SK-N-SH (cell line): ENCODE measurements at regions not wholly inside any gene's neighbourhood (a gene's known extent, or its start where the extent isn't known, plus 50 kb on each side); places are given as distances from the start of the nearest gene placed in this dataset.

Experiments used
- CTCF ChIA-PET: fragments of 300-600, 350-600 bp; formaldehyde crosslinking; extraction: SDS; loops from one replicate; lab custom pipeline; 2021; lab: Yijun Ruan, JAX
- POLR2A ChIA-PET: fragments of 350-600 bp; sonication (Branson Sonifier 250); formaldehyde crosslinking; extraction: SDS; loops from one replicate; lab custom pipeline; 2020; ENCODE audit warnings: antibody characterized with exemption, inconsistent platforms; lab: Yijun Ruan, JAX
- DNase-seq: peaks from one replicate; pipeline ENCODE4 v3.0.0; 2012
- H2AFZ ChIP-seq: fragments of 200-600 bp; sonication (generic); 2 replicates; pipeline ENCODE4 v1.8.1; 2016; ENCODE audit warnings: antibody characterized with exemption, mild to moderate bottlenecking, low read depth
- H3F3A ChIP-seq: fragments of 200-600 bp; sonication (generic); replicated peaks from 2 replicates; pipeline ENCODE3; 2016; ENCODE audit warnings: antibody characterized with exemption, mild to moderate bottlenecking; ENCODE audit not compliant: insufficient read depth
- H3K27ac ChIP-seq, 2 experiments: fragments of 200-500 bp in 1 of 2; fragments of 200-600 bp in 1 of 2; sonication (Bioruptor generic) in 1 of 2; sonication (generic), shearing (Covaris generic) in 1 of 2; 2 replicates each; pipeline versions ENCODE4 v1.5.1 to v1.6.1; 2014 to 2016; ENCODE audit warnings: low read depth in 2 of 2, inconsistent platforms in 1 of 2, low read length in 1 of 2, mild to moderate bottlenecking in 1 of 2, mixed read lengths in 1 of 2
- H3K27me3 ChIP-seq: fragments of 200-600 bp; sonication (generic), shearing (Covaris generic); 2 replicates; pipeline ENCODE4 v1.6.1; 2016; ENCODE audit warnings: mixed run types; ENCODE audit not compliant: insufficient read depth
- H3K36me3 ChIP-seq, 2 experiments: fragments of 200-500 bp in 1 of 2; fragments of 200-600 bp in 1 of 2; sonication (Bioruptor generic) in 1 of 2; sonication (generic) in 1 of 2; replicated peaks in 1 of 2; 2 replicates each; pipeline versions ENCODE3 to v1.5.1; 2014 to 2016; ENCODE audit warnings: low read length in 1 of 2, mild to moderate bottlenecking in 1 of 2; ENCODE audit not compliant: insufficient read depth in 2 of 2, control insufficient read depth in 1 of 2
- H3K4me1 ChIP-seq, 2 experiments: fragments of 200-500 bp in 1 of 2; fragments of 200-600 bp in 1 of 2; sonication (Bioruptor generic) in 1 of 2; sonication (generic), shearing (Covaris generic) in 1 of 2; 2 replicates each; pipeline versions ENCODE4 v1.5.1 to v1.6.1; 2014 to 2016; ENCODE audit warnings: low read depth in 1 of 2, low read length in 1 of 2, mixed run types in 1 of 2; ENCODE audit not compliant: insufficient read depth in 2 of 2, control insufficient read depth in 1 of 2
- H3K4me2 ChIP-seq: fragments of 200-600 bp; sonication (generic), shearing (Covaris generic); 2 replicates; pipeline ENCODE4 v1.6.1; 2017; ENCODE audit warnings: mixed run types
- H3K4me3 ChIP-seq, 2 experiments: fragments of 200-500 bp in 1 of 2; fragments of 200-600 bp in 1 of 2; sonication (Bioruptor generic) in 1 of 2; sonication (generic), shearing (Covaris generic) in 1 of 2; 2 replicates each; pipeline versions ENCODE4 v1.5.1 to v1.8.1; 2014 to 2016; ENCODE audit warnings: low read depth in 2 of 2, inconsistent platforms in 1 of 2, low read length in 1 of 2, mild to moderate bottlenecking in 1 of 2, mixed read lengths in 1 of 2, moderate library complexity in 1 of 2
- H3K79me2 ChIP-seq: fragments of 200-600 bp; sonication (generic); 2 replicates; pipeline ENCODE4 v1.8.1; 2017; ENCODE audit warnings: mild to moderate bottlenecking; ENCODE audit not compliant: insufficient read depth
- H3K9ac ChIP-seq: fragments of 200-600 bp; sonication (generic); 2 replicates; pipeline ENCODE4 v1.6.1; 2017; ENCODE audit warnings: mixed run types
- H3K9me2 ChIP-seq: fragments of 200-600 bp; sonication (generic); 2 replicates; pipeline ENCODE4 v1.6.1; 2017; ENCODE audit warnings: mixed run types
- H3K9me3 ChIP-seq: fragments of 200-600 bp; sonication (generic); 2 replicates; pipeline ENCODE4 v1.6.1; 2017; ENCODE audit warnings: mixed run types, mild to moderate bottlenecking, moderate library complexity
- H4K20me1 ChIP-seq: fragments of 200-600 bp; sonication (generic); 2 replicates; pipeline ENCODE4 v1.6.1; 2017; ENCODE audit warnings: mild to moderate bottlenecking, mixed run types; ENCODE audit not compliant: insufficient read depth
- ELF1 ChIP-seq: IDR thresholded peaks from 2 replicates; pipeline ENCODE4 v1.4.0; 2012
- EZH2phosphoT487 ChIP-seq: fragments of 200-600 bp; sonication (generic); IDR thresholded peaks from 2 replicates; pipeline ENCODE4 v1.6.1; 2017; ENCODE audit warnings: low read depth, mixed run types, mild to moderate bottlenecking, antibody characterized with exemption, moderate library complexity, borderline replicate concordance
- FOXJ3 ChIP-seq: sonication (generic); formaldehyde crosslinking; IDR thresholded peaks from 2 replicates; pipeline ENCODE4 v1.5.1; 2020; ENCODE audit warnings: mild to moderate bottlenecking, missing genetic modification reagents
- GABPA ChIP-seq: IDR thresholded peaks from 2 replicates; pipeline ENCODE4 v1.4.0; 2012; ENCODE audit warnings: low read depth, mild to moderate bottlenecking
- GATA2 ChIP-seq: sonication (generic); formaldehyde crosslinking; IDR thresholded peaks from 2 replicates; pipeline ENCODE4 v1.5.0; 2020; ENCODE audit warnings: mild to moderate bottlenecking, missing genetic modification reagents
- JUND ChIP-seq: IDR thresholded peaks from 2 replicates; pipeline ENCODE4 v1.4.0; 2012
- NFIC ChIP-seq: IDR thresholded peaks from 2 replicates; pipeline ENCODE4 v1.4.0; 2012; ENCODE audit warnings: borderline replicate concordance
- NRF1 ChIP-seq: IDR thresholded peaks from 2 replicates; pipeline ENCODE4 v1.6.1; 2012; ENCODE audit warnings: low read depth, mild to moderate bottlenecking, low read length
- RAD21 ChIP-seq: IDR thresholded peaks from 2 replicates; pipeline ENCODE4 v1.6.1; 2012; ENCODE audit warnings: mild to moderate bottlenecking, low read length
- RXRA ChIP-seq: IDR thresholded peaks from 2 replicates; pipeline ENCODE4 v1.4.0; 2012; ENCODE audit warnings: low read depth, mild to moderate bottlenecking, borderline replicate concordance
- TAF1 ChIP-seq: IDR thresholded peaks from 2 replicates; pipeline ENCODE4 v1.6.1; 2012; ENCODE audit warnings: low read depth, mild to moderate bottlenecking, low read length, moderate library complexity, borderline replicate concordance
- TCF12 ChIP-seq: IDR thresholded peaks from 2 replicates; pipeline ENCODE4 v1.4.0; 2012
- YY1 ChIP-seq: IDR thresholded peaks from 2 replicates; pipeline ENCODE4 v1.4.0; 2012; ENCODE audit warnings: low read depth, mild to moderate bottlenecking
- WGBS: methylation state at CpG from one replicate; pipeline ENCODE4 v1.1.6; 2017; ENCODE audit warnings: low lambda C conversion rate; 5-methylcytosine and 5-hydroxymethylcytosine counted together
- TF ChIP-seq, protein P1 (sequence below): IDR thresholded peaks from 2 replicates; pipeline ENCODE4; 2012
- TF ChIP-seq, protein P2 (sequence below): fragments of 150-350 bp; IDR thresholded peaks from 2 replicates; pipeline ENCODE4 v1.6.1; 2016; ENCODE audit warnings: mild to moderate bottlenecking, low read depth, low read length
- TF ChIP-seq, protein P3 (sequence below): IDR thresholded peaks from 2 replicates; pipeline ENCODE4 v1.4.0; 2012; ENCODE audit warnings: low read depth, borderline replicate concordance
- TF ChIP-seq, protein P4 (sequence below): IDR thresholded peaks from 2 replicates; pipeline ENCODE4 v1.6.1; 2012; ENCODE audit warnings: mild to moderate bottlenecking, low read depth, low read length, moderate library complexity
- TF ChIP-seq, protein P5 (sequence below): IDR thresholded peaks from 2 replicates; pipeline ENCODE4 v1.4.0; 2012; ENCODE audit warnings: low read depth, borderline replicate concordance

DNA sequence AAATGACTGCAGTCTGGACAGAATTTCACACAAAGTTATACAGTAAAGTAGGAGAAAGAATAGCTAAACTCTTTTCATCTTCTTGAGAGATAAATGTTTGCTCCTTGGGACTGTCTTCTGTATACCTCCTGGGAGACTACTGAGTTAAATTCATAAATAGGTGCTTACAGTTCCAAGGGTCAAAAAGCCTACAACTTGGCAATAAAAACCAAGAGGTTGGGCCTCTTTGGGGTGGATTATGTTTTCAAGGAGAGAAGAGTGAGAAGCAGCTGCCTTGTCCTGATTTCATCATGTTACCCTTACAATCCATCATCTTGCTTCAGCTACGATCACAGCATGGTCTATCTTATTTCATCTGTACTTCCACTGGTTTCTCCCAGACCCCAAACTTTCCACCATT is 213.2 kb upstream of the RPS23 start:
- Histone ChIP-seq H3K27ac (no peak overlapping the region), H2AFZ (no peak overlapping the region), H3K9me2 (no peaks in the 10 kb centered on the region), H3F3A (no peaks in the 10 kb centered on the region), H3K4me2 (no peak overlapping the region), H3K4me1 (no peaks in the 10 kb centered on the region), H3K4me3 (no peak overlapping the region), H3K36me3 (no peaks in the 10 kb centered on the region), H4K20me1 (no peaks in the 10 kb centered on the region), H3K27me3 (no peaks in the 10 kb centered on the region), H3K79me2 (no peaks in the 10 kb centered on the region), H3K9me3 (no peaks in the 10 kb centered on the region), H3K9ac (no peak overlapping the region)
- POLR2A ChIA-PET = no interaction called here
- TF ChIP-seq RXRA = no peak
- no peak for TF ChIP-seq NFIC
- TF ChIP-seq NRF1 = no peak
- TF ChIP-seq ELF1 = no peak
- no peak for TF ChIP-seq GABPA
- no peak for TF ChIP-seq RAD21
- TF ChIP-seq, protein P1, sequence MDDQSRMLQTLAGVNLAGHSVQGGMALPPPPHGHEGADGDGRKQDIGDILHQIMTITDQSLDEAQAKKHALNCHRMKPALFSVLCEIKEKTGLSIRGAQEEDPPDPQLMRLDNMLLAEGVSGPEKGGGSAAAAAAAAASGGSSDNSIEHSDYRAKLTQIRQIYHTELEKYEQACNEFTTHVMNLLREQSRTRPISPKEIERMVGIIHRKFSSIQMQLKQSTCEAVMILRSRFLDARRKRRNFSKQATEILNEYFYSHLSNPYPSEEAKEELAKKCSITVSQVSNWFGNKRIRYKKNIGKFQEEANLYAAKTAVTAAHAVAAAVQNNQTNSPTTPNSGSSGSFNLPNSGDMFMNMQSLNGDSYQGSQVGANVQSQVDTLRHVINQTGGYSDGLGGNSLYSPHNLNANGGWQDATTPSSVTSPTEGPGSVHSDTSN = no peak
- TF ChIP-seq TCF12 = no peak
- TF ChIP-seq TAF1 = no peak
- TF ChIP-seq YY1 = no peak
- TF ChIP-seq, protein P2, sequence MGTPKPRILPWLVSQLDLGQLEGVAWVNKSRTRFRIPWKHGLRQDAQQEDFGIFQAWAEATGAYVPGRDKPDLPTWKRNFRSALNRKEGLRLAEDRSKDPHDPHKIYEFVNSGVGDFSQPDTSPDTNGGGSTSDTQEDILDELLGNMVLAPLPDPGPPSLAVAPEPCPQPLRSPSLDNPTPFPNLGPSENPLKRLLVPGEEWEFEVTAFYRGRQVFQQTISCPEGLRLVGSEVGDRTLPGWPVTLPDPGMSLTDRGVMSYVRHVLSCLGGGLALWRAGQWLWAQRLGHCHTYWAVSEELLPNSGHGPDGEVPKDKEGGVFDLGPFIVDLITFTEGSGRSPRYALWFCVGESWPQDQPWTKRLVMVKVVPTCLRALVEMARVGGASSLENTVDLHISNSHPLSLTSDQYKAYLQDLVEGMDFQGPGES = no peak
- TF ChIP-seq, protein P3, sequence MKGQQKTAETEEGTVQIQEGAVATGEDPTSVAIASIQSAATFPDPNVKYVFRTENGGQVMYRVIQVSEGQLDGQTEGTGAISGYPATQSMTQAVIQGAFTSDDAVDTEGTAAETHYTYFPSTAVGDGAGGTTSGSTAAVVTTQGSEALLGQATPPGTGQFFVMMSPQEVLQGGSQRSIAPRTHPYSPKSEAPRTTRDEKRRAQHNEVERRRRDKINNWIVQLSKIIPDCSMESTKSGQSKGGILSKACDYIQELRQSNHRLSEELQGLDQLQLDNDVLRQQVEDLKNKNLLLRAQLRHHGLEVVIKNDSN = no peak
- no peak for TF ChIP-seq JUND
- TF ChIP-seq, protein P4, sequence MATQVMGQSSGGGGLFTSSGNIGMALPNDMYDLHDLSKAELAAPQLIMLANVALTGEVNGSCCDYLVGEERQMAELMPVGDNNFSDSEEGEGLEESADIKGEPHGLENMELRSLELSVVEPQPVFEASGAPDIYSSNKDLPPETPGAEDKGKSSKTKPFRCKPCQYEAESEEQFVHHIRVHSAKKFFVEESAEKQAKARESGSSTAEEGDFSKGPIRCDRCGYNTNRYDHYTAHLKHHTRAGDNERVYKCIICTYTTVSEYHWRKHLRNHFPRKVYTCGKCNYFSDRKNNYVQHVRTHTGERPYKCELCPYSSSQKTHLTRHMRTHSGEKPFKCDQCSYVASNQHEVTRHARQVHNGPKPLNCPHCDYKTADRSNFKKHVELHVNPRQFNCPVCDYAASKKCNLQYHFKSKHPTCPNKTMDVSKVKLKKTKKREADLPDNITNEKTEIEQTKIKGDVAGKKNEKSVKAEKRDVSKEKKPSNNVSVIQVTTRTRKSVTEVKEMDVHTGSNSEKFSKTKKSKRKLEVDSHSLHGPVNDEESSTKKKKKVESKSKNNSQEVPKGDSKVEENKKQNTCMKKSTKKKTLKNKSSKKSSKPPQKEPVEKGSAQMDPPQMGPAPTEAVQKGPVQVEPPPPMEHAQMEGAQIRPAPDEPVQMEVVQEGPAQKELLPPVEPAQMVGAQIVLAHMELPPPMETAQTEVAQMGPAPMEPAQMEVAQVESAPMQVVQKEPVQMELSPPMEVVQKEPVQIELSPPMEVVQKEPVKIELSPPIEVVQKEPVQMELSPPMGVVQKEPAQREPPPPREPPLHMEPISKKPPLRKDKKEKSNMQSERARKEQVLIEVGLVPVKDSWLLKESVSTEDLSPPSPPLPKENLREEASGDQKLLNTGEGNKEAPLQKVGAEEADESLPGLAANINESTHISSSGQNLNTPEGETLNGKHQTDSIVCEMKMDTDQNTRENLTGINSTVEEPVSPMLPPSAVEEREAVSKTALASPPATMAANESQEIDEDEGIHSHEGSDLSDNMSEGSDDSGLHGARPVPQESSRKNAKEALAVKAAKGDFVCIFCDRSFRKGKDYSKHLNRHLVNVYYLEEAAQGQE = no peak
- no peak for TF ChIP-seq GATA2 (CRISPR knock-in tag)
- TF ChIP-seq FOXJ3 = no peak
- TF ChIP-seq, protein P5, sequence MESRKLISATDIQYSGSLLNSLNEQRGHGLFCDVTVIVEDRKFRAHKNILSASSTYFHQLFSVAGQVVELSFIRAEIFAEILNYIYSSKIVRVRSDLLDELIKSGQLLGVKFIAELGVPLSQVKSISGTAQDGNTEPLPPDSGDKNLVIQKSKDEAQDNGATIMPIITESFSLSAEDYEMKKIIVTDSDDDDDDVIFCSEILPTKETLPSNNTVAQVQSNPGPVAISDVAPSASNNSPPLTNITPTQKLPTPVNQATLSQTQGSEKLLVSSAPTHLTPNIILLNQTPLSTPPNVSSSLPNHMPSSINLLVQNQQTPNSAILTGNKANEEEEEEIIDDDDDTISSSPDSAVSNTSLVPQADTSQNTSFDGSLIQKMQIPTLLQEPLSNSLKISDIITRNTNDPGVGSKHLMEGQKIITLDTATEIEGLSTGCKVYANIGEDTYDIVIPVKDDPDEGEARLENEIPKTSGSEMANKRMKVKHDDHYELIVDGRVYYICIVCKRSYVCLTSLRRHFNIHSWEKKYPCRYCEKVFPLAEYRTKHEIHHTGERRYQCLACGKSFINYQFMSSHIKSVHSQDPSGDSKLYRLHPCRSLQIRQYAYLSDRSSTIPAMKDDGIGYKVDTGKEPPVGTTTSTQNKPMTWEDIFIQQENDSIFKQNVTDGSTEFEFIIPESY = no peak
- no peak for TF ChIP-seq EZH2phosphoT487
- CTCF ChIA-PET = no interaction called here
- no peak for DNase-seq
- WGBS = 79% methylated on average over 1 of the region's 1 CpG
